GM21367 (cell line): ENCODE measurements at regions not wholly inside any gene's neighbourhood (a gene's known extent, or its start where the extent isn't known, plus 50 kb on each side); places are given as distances from the start of the nearest gene placed in this dataset.
"Not testable (repeated sequence)": the region's sequence is repeated elsewhere in the genome, so short reads cannot be mapped to it uniquely, and the experiment has no call there.

Source experiments
- ATAC-seq: cut with Tn5 transposase; IDR thresholded peaks from one replicate; pipeline ENCODE4 v1.9.1; 2021; ENCODE audit not compliant: unreplicated experiment

- ATAC-seq = no peak
These were observed 364.8 kb downstream of the RPS6KC1 start for GRCh38 chr1:213415691-213416380.

GRCh38 chr1:213416461-213417224 is 365.6 kb downstream of the RPS6KC1 start:
- no peak for ATAC-seq

GRCh38 chr1:213417225-213417820 is 366.3 kb downstream of the RPS6KC1 start:
- no peak for ATAC-seq

GRCh38 chr1:213417846-213418245 is 366.8 kb downstream of the RPS6KC1 start:
- ATAC-seq = no peak

- no peak for ATAC-seq
These were observed 367.4 kb downstream of the RPS6KC1 start for GRCh38 chr1:213418268-213419071.

GRCh38 chr1:213419401-213420030 is 368.5 kb downstream of the RPS6KC1 start:
- ATAC-seq = no peak

- ATAC-seq = not testable (repeated sequence)
These were observed 370.1 kb downstream of the RPS6KC1 start for GRCh38 chr1:213421178-213421577.

- no peak for ATAC-seq
These were observed 372.0 kb downstream of the RPS6KC1 start for GRCh38 chr1:213423041-213423440.

- no peak for ATAC-seq
These were observed 372.6 kb downstream of the RPS6KC1 start for GRCh38 chr1:213423605-213424004.

GRCh38 chr1:213425376-213426030 is 374.5 kb downstream of the RPS6KC1 start:
- no peak for ATAC-seq

- ATAC-seq = no peak
These were observed 378.6 kb downstream of the RPS6KC1 start for GRCh38 chr1:213429642-213430041.

GRCh38 chr1:213435715-213436114 is 384.7 kb downstream of the RPS6KC1 start:
- ATAC-seq = no peak

GRCh38 chr1:213438339-213438738 is 387.3 kb downstream of the RPS6KC1 start:
- no peak for ATAC-seq

- ATAC-seq = no peak
These were observed 388.7 kb downstream of the RPS6KC1 start for GRCh38 chr1:213439703-213440102.

- ATAC-seq = no peak
These were observed 389.7 kb downstream of the RPS6KC1 start for GRCh38 chr1:213440766-213441165.

GRCh38 chr1:213443415-213443814 is 392.4 kb downstream of the RPS6KC1 start:
- no peak for ATAC-seq

GRCh38 chr1:213444224-213444623 is 393.2 kb downstream of the RPS6KC1 start:
- ATAC-seq = no peak

GRCh38 chr1:213446496-213446895 is 395.5 kb downstream of the RPS6KC1 start:
- ATAC-seq = no peak

- no peak for ATAC-seq
These were observed 397.3 kb downstream of the RPS6KC1 start for GRCh38 chr1:213448360-213448759.

- ATAC-seq = no peak
These were observed 397.7 kb downstream of the RPS6KC1 start for GRCh38 chr1:213448776-213449175.
